Natural killer cell (primary cell): ENCODE measurements at regions not wholly inside any gene's neighbourhood (a gene's known extent, or its start where the extent isn't known, plus 50 kb on each side); places are given as distances from the start of the nearest gene placed in this dataset.
"Not testable (repeated sequence)": the region's sequence is repeated elsewhere in the genome, so short reads cannot be mapped to it uniquely, and the experiment has no call there.

Experiments
- ATAC-seq, 3 donors: fragments of 150-1000 bp in 2 of 3; fragments of 200-7000 bp in 1 of 3; cut with Tn5 transposase; 1 replicate in 1 of 3; 2 replicates in 2 of 3; pipeline ENCODE4 v1.10.0; 2021; ENCODE audit warnings: mild to moderate bottlenecking in 2 of 3, moderate library complexity in 2 of 3
- DNase-seq, 2 donors: peaks; one replicate each; pipeline versions ENCODE4 v3.0.0 to v3.0.0-alpha.2; 2013 to 2021; ENCODE audit warnings: mixed read lengths in 1 of 2
- H3K27ac ChIP-seq: one replicate; pipeline ENCODE4 v1.5.1; 2013; ENCODE audit warnings: mild to moderate bottlenecking, low read length
- H3K27me3 ChIP-seq: one replicate; pipeline ENCODE4 v1.6.1; 2013; ENCODE audit warnings: low read length; ENCODE audit not compliant: control insufficient read depth, insufficient read depth
- H3K36me3 ChIP-seq: one replicate; pipeline ENCODE4 v1.6.1; 2013; ENCODE audit warnings: low read length; ENCODE audit not compliant: control insufficient read depth, insufficient read depth
- H3K4me1 ChIP-seq: one replicate; pipeline ENCODE4 v1.6.1; 2013; ENCODE audit warnings: low read length; ENCODE audit not compliant: control insufficient read depth, insufficient read depth
- H3K4me3 ChIP-seq: one replicate; pipeline ENCODE4 v1.5.1; 2013; ENCODE audit warnings: low read length
- H3K9me3 ChIP-seq: one replicate; pipeline ENCODE4 v1.6.1; 2013; ENCODE audit warnings: low read length; ENCODE audit not compliant: control insufficient read depth, insufficient read depth
- H3K27ac Mint-ChIP-seq, 2 donors: one replicate each; pipeline ENCODE4 v1.8.0; 2022; ENCODE audit warnings: mild to moderate bottlenecking in 2 of 2, mixed read lengths in 2 of 2, moderate library complexity in 1 of 2
- H3K27me3 Mint-ChIP-seq, 2 donors: one replicate each; pipeline ENCODE4 v1.8.0; 2022; ENCODE audit warnings: low read depth in 2 of 2, mixed read lengths in 2 of 2
- H3K36me3 Mint-ChIP-seq: one replicate; pipeline ENCODE4 v1.8.0; 2022; ENCODE audit warnings: mixed read lengths
- H3K4me1 Mint-ChIP-seq, 2 donors: one replicate each; pipeline ENCODE4 v1.8.0; 2022; ENCODE audit warnings: mixed read lengths in 2 of 2
- H3K4me3 Mint-ChIP-seq: one replicate; pipeline ENCODE4 v1.8.0; 2022; ENCODE audit warnings: mild to moderate bottlenecking, moderate library complexity, mixed read lengths
- H3K9me3 Mint-ChIP-seq, 2 donors: one replicate each; pipeline ENCODE4 v1.8.0; 2022; ENCODE audit warnings: mixed read lengths in 2 of 2
- WGBS: methylation state at CpG from one replicate; pipeline ENCODE4 v1.1.7; 2013; ENCODE audit warnings: missing lambda C conversion rate; ENCODE audit not compliant: insufficient coverage; 5-methylcytosine and 5-hydroxymethylcytosine counted together
- intact Hi-C: fragments of 100-400 bp; cut with micrococcal nuclease; formaldehyde crosslinking; loops from one replicate; pipeline ENCODE4 v1.14.2; 2022
- TF ChIP-seq, protein P1 (sequence below): fragments of 200-600 bp; IDR thresholded peaks from one replicate; pipeline ENCODE4 v1.8.0; 2022; ENCODE audit warnings: antibody characterized with exemption

DNA sequence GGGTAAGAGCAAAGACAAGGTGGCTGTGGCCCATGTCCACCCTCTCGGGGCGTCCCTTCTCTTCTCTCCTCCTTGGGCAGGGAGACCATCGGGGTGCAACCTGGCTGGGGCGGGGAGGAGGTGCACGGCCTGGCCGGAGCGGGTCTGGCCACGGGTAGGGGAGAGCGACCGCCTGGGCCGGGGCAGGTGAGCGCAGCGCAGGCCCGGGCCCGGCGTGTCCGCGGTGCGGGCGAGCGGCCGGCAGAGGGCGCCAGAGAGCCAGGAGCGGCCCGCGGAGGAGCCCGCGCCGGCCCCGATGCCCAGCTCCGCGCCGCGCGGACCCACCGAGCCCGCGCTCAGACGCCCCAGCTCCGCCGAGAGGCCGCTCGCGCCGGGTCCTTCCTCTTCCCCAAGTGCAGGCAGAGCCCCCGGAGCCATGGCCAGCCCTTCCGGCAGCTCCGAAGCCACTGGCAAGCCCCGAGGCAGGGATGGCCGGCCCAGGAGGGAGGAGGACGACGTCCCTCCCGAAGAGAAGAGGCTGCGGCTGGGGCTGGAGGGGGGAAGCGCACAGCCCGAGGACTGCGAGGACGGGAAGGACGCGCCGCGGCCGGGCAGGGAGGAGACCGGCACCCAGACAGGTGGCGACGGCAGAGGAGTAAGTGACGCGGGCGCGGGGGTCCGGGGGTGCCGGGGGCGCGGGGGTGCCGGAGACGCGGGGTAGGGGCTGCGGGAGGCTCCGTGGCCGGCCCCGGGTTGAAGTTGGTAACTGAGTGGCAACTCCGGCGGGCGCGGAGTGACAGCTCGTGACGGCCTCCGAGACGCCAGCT lies 142.1 kb upstream of the EEF2KMT start:
- intact Hi-C loops: not testable (repeated sequence)
- peak in 1 of 3 donors; percentile 57 for ATAC-seq
- TF ChIP-seq, protein P1, sequence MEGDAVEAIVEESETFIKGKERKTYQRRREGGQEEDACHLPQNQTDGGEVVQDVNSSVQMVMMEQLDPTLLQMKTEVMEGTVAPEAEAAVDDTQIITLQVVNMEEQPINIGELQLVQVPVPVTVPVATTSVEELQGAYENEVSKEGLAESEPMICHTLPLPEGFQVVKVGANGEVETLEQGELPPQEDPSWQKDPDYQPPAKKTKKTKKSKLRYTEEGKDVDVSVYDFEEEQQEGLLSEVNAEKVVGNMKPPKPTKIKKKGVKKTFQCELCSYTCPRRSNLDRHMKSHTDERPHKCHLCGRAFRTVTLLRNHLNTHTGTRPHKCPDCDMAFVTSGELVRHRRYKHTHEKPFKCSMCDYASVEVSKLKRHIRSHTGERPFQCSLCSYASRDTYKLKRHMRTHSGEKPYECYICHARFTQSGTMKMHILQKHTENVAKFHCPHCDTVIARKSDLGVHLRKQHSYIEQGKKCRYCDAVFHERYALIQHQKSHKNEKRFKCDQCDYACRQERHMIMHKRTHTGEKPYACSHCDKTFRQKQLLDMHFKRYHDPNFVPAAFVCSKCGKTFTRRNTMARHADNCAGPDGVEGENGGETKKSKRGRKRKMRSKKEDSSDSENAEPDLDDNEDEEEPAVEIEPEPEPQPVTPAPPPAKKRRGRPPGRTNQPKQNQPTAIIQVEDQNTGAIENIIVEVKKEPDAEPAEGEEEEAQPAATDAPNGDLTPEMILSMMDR: peak; percentile 14

DNA sequence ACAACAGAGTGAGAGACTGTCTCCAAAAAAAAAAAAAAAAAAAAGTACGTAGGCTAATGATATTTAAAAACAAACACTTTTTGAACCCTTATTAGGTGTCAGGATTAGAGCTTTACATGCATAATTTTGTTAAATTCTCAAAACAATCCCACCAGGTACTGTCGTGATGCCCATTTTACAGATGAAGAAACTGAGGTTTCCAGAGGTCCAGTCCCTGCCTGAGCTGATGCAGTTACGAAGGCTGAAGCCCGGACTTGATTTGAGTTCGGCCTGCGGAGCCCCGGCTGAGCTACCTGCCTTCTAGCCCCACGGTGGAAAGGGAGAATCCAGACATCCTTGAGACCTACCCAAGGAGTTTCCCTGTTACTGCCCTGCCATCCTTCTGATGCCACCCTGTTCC lies 137.5 kb upstream of the EEF2KMT start:
- intact Hi-C loops: no loop called here
- no peaks in the 10 kb centered on the region for H3K36me3 ChIP-seq
- WGBS: 81% methylated on average over 7 of the region's 8 CpGs

More for the DNA sequence above, 142.1 kb upstream of the EEF2KMT start:
- Mint-ChIP-seq H3K27me3 (peaks cover 17 to 44% of the 10 kb centered on the region in 2 donors), H3K4me3 (peak overlapping the region; percentile 69)
- DNase-seq: peak; percentile 62 to 64
- not testable (repeated sequence) for H3K4me3 ChIP-seq, H3K4me1 Mint-ChIP-seq, H3K36me3 ChIP-seq, H3K9me3 ChIP-seq, H3K4me1 ChIP-seq, H3K27ac Mint-ChIP-seq, H3K9me3 Mint-ChIP-seq, H3K36me3 Mint-ChIP-seq, H3K27me3 ChIP-seq, H3K27ac ChIP-seq
- 2% methylated on average over 76 of the region's 89 CpGs for WGBS

GRCh38 chr16:5234295-5235050 lies 136.9 kb upstream of the EEF2KMT start:
- H3K4me3 ChIP-seq: no peak overlapping the region
- H3K27me3 Mint-ChIP-seq: peaks cover 27 to 44% of the 10 kb centered on the region in 2 donors
- H3K27ac ChIP-seq: no peak overlapping the region
- no peaks in the 10 kb centered on the region for H3K9me3 Mint-ChIP-seq
- WGBS: 75% methylated on average over 21 of the region's 21 CpGs
- no peaks in the 10 kb centered on the region for H3K4me1 ChIP-seq
- H3K36me3 Mint-ChIP-seq: no peaks in the 10 kb centered on the region
- H3K27ac Mint-ChIP-seq: no peak overlapping the region
- H3K9me3 ChIP-seq: no peaks in the 10 kb centered on the region
- no peaks in the 10 kb centered on the region for H3K36me3 ChIP-seq
- ATAC-seq: no peak
- no peaks in the 10 kb centered on the region for H3K4me1 Mint-ChIP-seq
- TF ChIP-seq, protein P1: no peak
- H3K4me3 Mint-ChIP-seq: no peak overlapping the region
- no peaks in the 10 kb centered on the region for H3K27me3 ChIP-seq
- intact Hi-C loops: no loop called here
- DNase-seq: no peak

More for the DNA sequence above, 137.5 kb upstream of the EEF2KMT start:
- ATAC-seq (no peak), DNase-seq (no peak)
- TF ChIP-seq, protein P1: no peak
- Mint-ChIP-seq H3K27ac (no peak overlapping the region), H3K4me1 (no peaks in the 10 kb centered on the region), H3K9me3 (no peaks in the 10 kb centered on the region), H3K4me3 (no peak overlapping the region), H3K36me3 (no peaks in the 10 kb centered on the region), H3K27me3 (peaks cover 26 to 43% of the 10 kb centered on the region in 2 donors)
- no peaks in the 10 kb centered on the region for H3K4me1 ChIP-seq
- no peak overlapping the region for H3K4me3 ChIP-seq
- no peaks in the 10 kb centered on the region for H3K9me3 ChIP-seq
- H3K27ac ChIP-seq: no peak overlapping the region
- no peaks in the 10 kb centered on the region for H3K27me3 ChIP-seq
